ENCODE measurements at regions not wholly inside any gene's neighbourhood (a gene's known extent, or its start where the extent isn't known, plus 50 kb on each side); places are given as distances from the start of the nearest gene placed in this dataset.

- no peak for TF ChIP-seq CTCF (IDR thresholded peaks at IDR 0.05; ENCODE audit: poor library complexity, severe bottlenecking)
- TF ChIP-seq RAD21 (conservative IDR thresholded peaks at IDR 0.05) = no peak
- TF ChIP-seq EP300 (conservative IDR thresholded peaks at IDR 0.05; ENCODE audit: poor library complexity, severe bottlenecking) = no peak
- TF ChIP-seq POLR2AphosphoS5 (IDR thresholded peaks at IDR 0.05) = no peak
- no peak for TF ChIP-seq TAF1 (IDR thresholded peaks at IDR 0.05; ENCODE audit: low read depth)
Observed at GRCh38 chr9:96062031-96062430, 186.5 kb downstream of the ERCC6L2 start.

Measured in neural cell (in vitro differentiated cells).